CD14-positive monocyte (primary cell): ENCODE measurements at regions not wholly inside any gene's neighbourhood (a gene's known extent, or its start where the extent isn't known, plus 50 kb on each side); places are given as distances from the start of the nearest gene placed in this dataset.

Experiments used
- DNase-seq, 3 donors: peaks; one replicate each; pipeline ENCODE4 v3.0.0-alpha.2; 2011 to 2022
- H2AFZ ChIP-seq: 2 replicates; pipeline ENCODE4 v1.6.0; 2012; ENCODE audit warnings: mild to moderate bottlenecking, low read depth, low read length, inconsistent platforms; ENCODE audit not compliant: insufficient read depth, poor library complexity, severe bottlenecking
- H3K27ac ChIP-seq, 2 donors: 1 replicate in 1 of 2; 2 replicates in 1 of 2; pipeline ENCODE4 v1.5.1; 2012 to 2013; ENCODE audit warnings: low read length in 2 of 2, control low read depth in 1 of 2, inconsistent platforms in 1 of 2, low read depth in 1 of 2, mild to moderate bottlenecking in 1 of 2
- H3K27me3 ChIP-seq, 2 donors: one replicate each; pipeline versions ENCODE4 v1.6.0 to v1.6.1; 2011 to 2013; ENCODE audit warnings: low read length in 2 of 2; ENCODE audit not compliant: control insufficient read depth in 2 of 2, insufficient read depth in 2 of 2
- H3K36me3 ChIP-seq, 2 donors: replicated peaks in 1 of 2; 1 replicate in 1 of 2; 2 replicates in 1 of 2; pipeline versions ENCODE4 v1.5.1 to v1.6.1; 2012 to 2013; ENCODE audit warnings: low read length in 2 of 2, control low read depth in 1 of 2, inconsistent platforms in 1 of 2, mild to moderate bottlenecking in 1 of 2; ENCODE audit not compliant: insufficient read depth in 2 of 2, control insufficient read depth in 1 of 2
- H3K4me1 ChIP-seq, 2 donors: 1 replicate in 1 of 2; 2 replicates in 1 of 2; pipeline versions ENCODE4 v1.5.1 to v1.6.1; 2012 to 2013; ENCODE audit warnings: low read length in 2 of 2, control low read depth in 1 of 2, inconsistent platforms in 1 of 2, mild to moderate bottlenecking in 1 of 2, moderate library complexity in 1 of 2; ENCODE audit not compliant: insufficient read depth in 2 of 2, control insufficient read depth in 1 of 2
- H3K4me2 ChIP-seq: replicated peaks from 2 replicates; pipeline ENCODE3; 2012; ENCODE audit warnings: low read length, moderate library complexity, mild to moderate bottlenecking; ENCODE audit not compliant: poor library complexity, severe bottlenecking; ENCODE audit errors: extremely low read depth
- H3K4me3 ChIP-seq, 3 experiments: fragments of 200-600 bp in 1 of 3; sonication (generic) in 1 of 3; replicated peaks in 1 of 3; 1 replicate in 2 of 3; 2 replicates in 1 of 3; pipeline ENCODE4 v1.5.1; 2011 to 2013; ENCODE audit warnings: low read length in 3 of 3, mild to moderate bottlenecking in 3 of 3, control low read depth in 2 of 3, low read depth in 2 of 3, inconsistent platforms in 1 of 3, moderate library complexity in 1 of 3
- H3K79me2 ChIP-seq: 2 replicates; pipeline ENCODE4 v1.6.0; 2012; ENCODE audit warnings: mild to moderate bottlenecking, control low read depth, inconsistent platforms, low read length, moderate library complexity; ENCODE audit not compliant: insufficient read depth
- H3K9ac ChIP-seq: 2 replicates; pipeline ENCODE4 v1.6.0; 2017; ENCODE audit warnings: low read length, mild to moderate bottlenecking; ENCODE audit not compliant: insufficient read depth, poor library complexity, severe bottlenecking
- H3K9me3 ChIP-seq, 2 donors: replicated peaks in 1 of 2; 1 replicate in 1 of 2; 2 replicates in 1 of 2; pipeline versions ENCODE4 v1.5.1 to v1.6.1; 2012 to 2013; ENCODE audit warnings: low read length in 2 of 2, control low read depth in 1 of 2; ENCODE audit not compliant: control insufficient read depth in 1 of 2, insufficient read depth in 1 of 2
- H4K20me1 ChIP-seq: 2 replicates; pipeline ENCODE4 v1.6.0; 2012; ENCODE audit warnings: mild to moderate bottlenecking, low read length, control low read depth, moderate library complexity; ENCODE audit not compliant: insufficient read depth
- H3K27ac Mint-ChIP-seq, 7 donors: one replicate each; pipeline ENCODE4 v1.8.0; 2020; ENCODE audit warnings: mild to moderate bottlenecking in 7 of 7, mixed read lengths in 7 of 7, moderate library complexity in 6 of 7, inconsistent platforms in 2 of 7
- H3K27me3 Mint-ChIP-seq, 3 donors: one replicate each; pipeline ENCODE4 v1.8.0; 2021 to 2022; ENCODE audit warnings: low read depth in 3 of 3, mild to moderate bottlenecking in 3 of 3, mixed read lengths in 3 of 3, moderate library complexity in 3 of 3, inconsistent platforms in 1 of 3
- H3K36me3 Mint-ChIP-seq, 2 donors: one replicate each; pipeline ENCODE4 v1.8.0; 2020; ENCODE audit warnings: mixed read lengths in 2 of 2, inconsistent platforms in 1 of 2, mild to moderate bottlenecking in 1 of 2
- H3K4me1 Mint-ChIP-seq: one replicate; pipeline ENCODE4 v1.8.0; 2020; ENCODE audit warnings: mild to moderate bottlenecking, mixed read lengths
- H3K4me3 Mint-ChIP-seq, 2 donors: one replicate each; pipeline ENCODE4 v1.8.0; 2020; ENCODE audit warnings: mild to moderate bottlenecking in 2 of 2, mixed read lengths in 2 of 2, moderate library complexity in 1 of 2
- H3K9me3 Mint-ChIP-seq, 7 donors: one replicate each; pipeline ENCODE4 v1.8.0; 2020 to 2022; ENCODE audit warnings: mixed read lengths in 7 of 7, mild to moderate bottlenecking in 6 of 7, moderate library complexity in 6 of 7, inconsistent platforms in 2 of 7
- WGBS: methylation state at CpG from one replicate; pipeline ENCODE4 v1.1.5; 2013; ENCODE audit warnings: missing lambda C conversion rate; ENCODE audit not compliant: insufficient coverage; 5-methylcytosine and 5-hydroxymethylcytosine counted together
- intact Hi-C, 2 donors: fragments of 100-400 bp; cut with micrococcal nuclease; formaldehyde crosslinking; loops; one replicate each; pipeline versions ENCODE4 v1.15.0 to v1.15.1; 2023
- TF ChIP-seq, protein P1 (sequence below): fragments of 200-600 bp; IDR thresholded peaks from one replicate; pipeline ENCODE4 v1.8.0; 2022; ENCODE audit warnings: antibody characterized with exemption, mild to moderate bottlenecking

DNA sequence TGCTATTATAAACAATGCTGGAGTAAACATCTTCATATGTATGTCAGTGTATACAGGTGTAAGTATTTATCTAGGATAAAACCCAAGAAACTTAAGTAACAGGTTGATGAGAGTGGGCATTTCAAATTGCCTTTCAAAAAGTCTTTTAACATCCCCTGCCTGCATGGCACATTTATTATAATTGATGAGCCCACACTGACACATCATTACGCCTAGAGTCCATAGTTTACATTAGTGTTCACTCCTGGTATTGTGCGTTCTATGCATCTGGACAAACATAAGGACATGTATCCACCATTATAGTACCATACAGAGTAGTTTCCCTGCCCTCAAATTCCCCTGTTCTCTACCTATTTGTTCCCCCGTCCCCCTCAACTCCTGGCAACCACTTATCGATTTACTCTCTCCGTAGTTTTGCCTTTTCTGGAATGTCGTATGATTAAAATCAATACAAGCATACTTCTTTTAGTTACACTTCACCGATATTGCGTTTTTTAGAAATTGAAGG, 53.7 kb downstream of the NACA2 start:
- Mint-ChIP-seq H3K9me3 (peaks cover 7 to 15% (median 11%) of the 10 kb centered on the region in 7 donors), H3K36me3 (no peaks in the 10 kb centered on the region), H3K27ac (no peak overlapping the region), H3K27me3 (peaks cover 0 to 9% (median 7%) of the 10 kb centered on the region in 3 donors), H3K4me1 (peaks cover 4% of the 10 kb centered on the region), H3K4me3 (no peak overlapping the region)
- Histone ChIP-seq H2AFZ (no peak overlapping the region), H3K27ac (no peak overlapping the region), H3K79me2 (no peaks in the 10 kb centered on the region), H4K20me1 (no peaks in the 10 kb centered on the region), H3K4me1 (no peaks in the 10 kb centered on the region), H3K9me3 (no peaks in the 10 kb centered on the region), H3K36me3 (no peaks in the 10 kb centered on the region), H3K4me2 (no peak overlapping the region), H3K9ac (no peak overlapping the region), H3K27me3 (no peaks in the 10 kb centered on the region), H3K4me3 (no peak overlapping the region)
- intact Hi-C loops: no loop called here
- 97% methylated on average over 6 of the region's 8 CpGs for WGBS
- no peak for DNase-seq
- TF ChIP-seq, protein P1, sequence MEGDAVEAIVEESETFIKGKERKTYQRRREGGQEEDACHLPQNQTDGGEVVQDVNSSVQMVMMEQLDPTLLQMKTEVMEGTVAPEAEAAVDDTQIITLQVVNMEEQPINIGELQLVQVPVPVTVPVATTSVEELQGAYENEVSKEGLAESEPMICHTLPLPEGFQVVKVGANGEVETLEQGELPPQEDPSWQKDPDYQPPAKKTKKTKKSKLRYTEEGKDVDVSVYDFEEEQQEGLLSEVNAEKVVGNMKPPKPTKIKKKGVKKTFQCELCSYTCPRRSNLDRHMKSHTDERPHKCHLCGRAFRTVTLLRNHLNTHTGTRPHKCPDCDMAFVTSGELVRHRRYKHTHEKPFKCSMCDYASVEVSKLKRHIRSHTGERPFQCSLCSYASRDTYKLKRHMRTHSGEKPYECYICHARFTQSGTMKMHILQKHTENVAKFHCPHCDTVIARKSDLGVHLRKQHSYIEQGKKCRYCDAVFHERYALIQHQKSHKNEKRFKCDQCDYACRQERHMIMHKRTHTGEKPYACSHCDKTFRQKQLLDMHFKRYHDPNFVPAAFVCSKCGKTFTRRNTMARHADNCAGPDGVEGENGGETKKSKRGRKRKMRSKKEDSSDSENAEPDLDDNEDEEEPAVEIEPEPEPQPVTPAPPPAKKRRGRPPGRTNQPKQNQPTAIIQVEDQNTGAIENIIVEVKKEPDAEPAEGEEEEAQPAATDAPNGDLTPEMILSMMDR: no peak

DNA sequence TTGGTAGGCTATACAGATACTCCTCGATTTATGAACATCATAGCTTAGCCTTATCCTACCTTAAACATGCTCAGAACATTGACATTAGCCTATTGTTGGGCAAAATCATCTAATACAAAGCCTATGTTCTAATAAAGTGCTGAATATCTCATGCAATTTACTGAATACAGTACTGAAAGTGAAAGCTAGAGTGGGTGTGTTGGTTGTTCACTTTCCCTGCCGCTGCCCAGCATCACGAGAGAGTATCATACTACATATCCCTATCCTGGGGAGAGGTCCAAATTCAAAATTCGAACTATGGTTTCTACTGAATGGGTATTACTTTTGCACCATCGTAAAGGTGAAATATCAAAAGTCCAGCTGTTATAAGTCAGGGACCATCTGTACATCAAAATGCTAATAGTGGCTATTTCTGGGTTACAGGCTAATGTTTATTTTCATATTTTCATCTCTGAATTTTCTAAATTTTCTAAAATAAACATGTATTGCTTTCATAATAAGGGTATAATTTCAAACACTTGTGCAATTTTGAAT, 54.5 kb downstream of the NACA2 start:
- Histone ChIP-seq H3K9ac (no peak overlapping the region), H2AFZ (no peak overlapping the region), H3K4me3 (peak overlapping the region in 1 of 3 experiments; percentile 40)

More for the DNA sequence above, 54.5 kb downstream of the NACA2 start:
- Mint-ChIP-seq H3K9me3 (peaks cover 0 to 12% (median 7%) of the 10 kb centered on the region in 7 donors), H3K4me1 (peaks cover 4% of the 10 kb centered on the region), H3K36me3 (no peaks in the 10 kb centered on the region), H3K27ac (no peak overlapping the region), H3K4me3 (peak overlapping the region in 1 of 2 donors; percentile 73), H3K27me3 (peaks cover 0 to 7% (median 7%) of the 10 kb centered on the region in 3 donors)
- WGBS: no CpG with 5 or more reads among the region's 5 CpGs
- Histone ChIP-seq H3K4me2 (peak overlapping the region; percentile 34), H3K36me3 (no peaks in the 10 kb centered on the region), H4K20me1 (no peaks in the 10 kb centered on the region), H3K4me1 (no peaks in the 10 kb centered on the region), H3K27me3 (no peaks in the 10 kb centered on the region), H3K9me3 (no peaks in the 10 kb centered on the region), H3K27ac (no peak overlapping the region), H3K79me2 (no peaks in the 10 kb centered on the region)
- TF ChIP-seq, protein P1: no peak
- no peak for DNase-seq
- intact Hi-C loops: no loop called here
